ENCODE measurements at regions not wholly inside any gene's neighbourhood (a gene's known extent, or its start where the extent isn't known, plus 50 kb on each side); places are given as distances from the start of the nearest gene placed in this dataset.
A peak's percentile ranks its signal among the peaks of the same experiment; 100 is the strongest.

DNA sequence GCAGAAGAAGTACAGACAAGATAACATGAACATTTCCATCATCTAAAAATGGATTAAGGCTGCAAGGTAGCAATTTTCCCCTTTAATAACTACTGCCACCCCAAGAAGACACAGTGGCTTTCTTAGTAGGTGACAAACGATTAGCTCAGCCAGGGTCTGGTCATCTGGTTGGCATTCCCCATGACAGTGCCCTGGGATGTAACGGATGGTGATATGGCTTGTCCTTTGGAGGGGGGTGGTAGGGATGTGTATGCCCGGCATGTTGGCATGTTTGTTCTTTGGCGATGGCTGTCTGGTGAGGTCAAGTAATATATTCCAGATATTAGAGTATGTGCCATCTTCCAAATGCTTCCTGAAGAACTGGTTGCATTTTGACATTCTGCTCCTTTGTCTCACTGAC lies 135.6 kb upstream of the ZNF536 start:
- TF ChIP-seq, protein P1, sequence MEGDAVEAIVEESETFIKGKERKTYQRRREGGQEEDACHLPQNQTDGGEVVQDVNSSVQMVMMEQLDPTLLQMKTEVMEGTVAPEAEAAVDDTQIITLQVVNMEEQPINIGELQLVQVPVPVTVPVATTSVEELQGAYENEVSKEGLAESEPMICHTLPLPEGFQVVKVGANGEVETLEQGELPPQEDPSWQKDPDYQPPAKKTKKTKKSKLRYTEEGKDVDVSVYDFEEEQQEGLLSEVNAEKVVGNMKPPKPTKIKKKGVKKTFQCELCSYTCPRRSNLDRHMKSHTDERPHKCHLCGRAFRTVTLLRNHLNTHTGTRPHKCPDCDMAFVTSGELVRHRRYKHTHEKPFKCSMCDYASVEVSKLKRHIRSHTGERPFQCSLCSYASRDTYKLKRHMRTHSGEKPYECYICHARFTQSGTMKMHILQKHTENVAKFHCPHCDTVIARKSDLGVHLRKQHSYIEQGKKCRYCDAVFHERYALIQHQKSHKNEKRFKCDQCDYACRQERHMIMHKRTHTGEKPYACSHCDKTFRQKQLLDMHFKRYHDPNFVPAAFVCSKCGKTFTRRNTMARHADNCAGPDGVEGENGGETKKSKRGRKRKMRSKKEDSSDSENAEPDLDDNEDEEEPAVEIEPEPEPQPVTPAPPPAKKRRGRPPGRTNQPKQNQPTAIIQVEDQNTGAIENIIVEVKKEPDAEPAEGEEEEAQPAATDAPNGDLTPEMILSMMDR (IDR thresholded peaks at IDR 0.05; ENCODE audit: poor library complexity): no peak
- TF ChIP-seq EZH2 (IDR thresholded peaks at IDR 0.05; ENCODE audit: borderline replicate concordance): no peak
- TF ChIP-seq EZH2phosphoT487 (IDR thresholded peaks at IDR 0.05; ENCODE audit: low read depth, severe bottlenecking, unreplicated experiment): no peak
- Histone ChIP-seq H3K9me2 (replicated peaks; ENCODE audit: insufficient read depth) (no peaks in the 10 kb centered on the region), H3K27me3 (peaks cover 35% of the 10 kb centered on the region)

DNA sequence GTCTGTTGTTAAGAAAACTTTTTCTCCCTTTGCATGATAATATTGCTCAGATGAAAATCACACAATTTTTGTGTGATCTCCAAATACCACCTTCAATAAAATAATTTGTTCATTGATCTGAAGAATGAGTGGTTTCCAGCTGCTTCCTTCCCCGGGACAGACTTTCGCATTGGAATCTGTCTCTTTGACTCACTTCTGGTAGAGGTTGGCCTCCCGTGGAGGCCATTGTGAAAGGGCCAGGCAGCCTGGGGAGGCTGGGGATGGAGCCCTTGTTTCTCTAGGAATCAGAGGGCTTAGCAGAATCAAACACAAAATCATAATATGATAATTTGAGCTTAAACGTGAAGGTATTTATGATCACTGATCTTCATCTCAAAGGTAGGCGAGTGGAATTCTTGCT lies 135.0 kb upstream of the ZNF536 start:
- TF ChIP-seq, protein P1 (IDR thresholded peaks at IDR 0.05; ENCODE audit: poor library complexity): no peak
- TF ChIP-seq EZH2phosphoT487 (IDR thresholded peaks at IDR 0.05; ENCODE audit: low read depth, severe bottlenecking, unreplicated experiment) (no peak), EZH2 (IDR thresholded peaks at IDR 0.05; ENCODE audit: borderline replicate concordance) (no peak)
- Histone ChIP-seq H4K20me1 (ENCODE audit: insufficient read depth, poor library complexity, severe bottlenecking) (no peaks in the 10 kb centered on the region), H3K9me2 (replicated peaks; ENCODE audit: insufficient read depth) (no peaks in the 10 kb centered on the region), H3K9me3 (ENCODE audit: low read depth) (no peaks in the 10 kb centered on the region), H3K27ac (no peak overlapping the region), H3K4me2 (no peak overlapping the region), H3K79me2 (no peaks in the 10 kb centered on the region), H3K36me3 (replicated peaks; ENCODE audit: insufficient read depth, low read depth) (no peaks in the 10 kb centered on the region), H3K27me3 (peaks cover 29% of the 10 kb centered on the region), H2AFZ (no peak overlapping the region), H3K4me3 (no peak overlapping the region), H3K4me1 (ENCODE audit: insufficient read depth) (no peaks in the 10 kb centered on the region)
- DNase-seq (ENCODE audit: low spot score): no peak
- 76% methylated on average over 5 of the region's 5 CpGs for WGBS (ENCODE audit: low lambda C conversion rate, missing lambda C conversion rate)

More for the DNA sequence above, 135.6 kb upstream of the ZNF536 start:
- no peaks in the 10 kb centered on the region for H4K20me1 ChIP-seq (ENCODE audit: insufficient read depth, poor library complexity, severe bottlenecking)
- no peak overlapping the region for H3K4me3 ChIP-seq
- H3K36me3 ChIP-seq (replicated peaks; ENCODE audit: insufficient read depth, low read depth): no peaks in the 10 kb centered on the region
- no peak overlapping the region for H2AFZ ChIP-seq
- 88% methylated on average over 4 of the region's 4 CpGs for WGBS (ENCODE audit: low lambda C conversion rate, missing lambda C conversion rate)
- no peaks in the 10 kb centered on the region for H3K4me1 ChIP-seq (ENCODE audit: insufficient read depth)
- H3K79me2 ChIP-seq: peaks cover 1% of the 10 kb centered on the region
- DNase-seq (ENCODE audit: low spot score): no peak
- no peak overlapping the region for H3K27ac ChIP-seq
- H3K9me3 ChIP-seq (ENCODE audit: low read depth): no peaks in the 10 kb centered on the region
- peak overlapping the region; percentile 27 for H3K4me2 ChIP-seq

DNA sequence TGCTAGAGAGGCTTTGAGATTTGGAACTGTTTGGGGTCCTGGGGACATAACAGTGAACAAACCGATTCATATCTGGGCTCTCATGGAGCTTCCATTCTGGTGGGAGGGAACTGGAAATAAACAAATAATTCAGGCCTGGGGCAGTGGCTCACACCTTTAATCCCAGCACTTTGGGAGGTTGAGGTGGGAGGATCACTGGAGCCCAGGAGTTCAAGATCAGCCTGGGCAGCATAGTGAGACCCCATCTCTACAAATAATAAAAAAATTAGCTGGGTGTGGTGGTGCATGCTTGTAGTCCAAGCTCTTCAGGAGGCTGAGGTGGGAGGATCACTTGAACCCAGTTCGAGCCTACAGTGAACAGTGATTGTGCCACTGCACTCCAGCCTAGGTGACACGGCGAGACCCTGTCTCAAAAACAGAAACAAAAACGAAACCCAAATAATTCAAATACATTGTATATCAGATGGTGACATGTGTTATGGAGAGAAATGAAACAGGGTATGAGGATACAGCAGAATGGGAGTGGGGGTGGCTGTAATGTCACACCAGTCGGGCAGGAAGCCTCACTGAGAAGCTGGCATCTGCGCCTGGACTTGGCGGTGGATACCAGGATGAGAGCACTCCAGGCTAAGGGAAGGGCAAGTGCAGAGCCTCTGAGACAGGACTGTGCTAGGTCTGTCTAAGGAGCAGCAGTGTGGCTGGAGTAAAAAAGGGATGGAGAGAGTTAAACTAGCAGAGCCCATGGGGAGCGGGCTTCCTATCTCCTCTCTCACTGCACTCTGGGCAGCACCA lies 131.1 kb upstream of the ZNF536 start:
- Histone ChIP-seq H3K36me3 (replicated peaks; ENCODE audit: insufficient read depth, low read depth) (no peaks in the 10 kb centered on the region), H3K4me1 (ENCODE audit: insufficient read depth) (no peaks in the 10 kb centered on the region), H3K9me2 (replicated peaks; ENCODE audit: insufficient read depth) (no peaks in the 10 kb centered on the region), H3K27me3 (peaks cover 17% of the 10 kb centered on the region), H3K4me3 (no peak overlapping the region), H4K20me1 (ENCODE audit: insufficient read depth, poor library complexity, severe bottlenecking) (no peaks in the 10 kb centered on the region), H2AFZ (no peak overlapping the region), H3K9me3 (ENCODE audit: low read depth) (no peaks in the 10 kb centered on the region), H3K79me2 (no peaks in the 10 kb centered on the region), H3K27ac (no peak overlapping the region), H3K4me2 (no peak overlapping the region)
- no peak for DNase-seq (ENCODE audit: low spot score)
- TF ChIP-seq, protein P1 (IDR thresholded peaks at IDR 0.05; ENCODE audit: poor library complexity): no peak
- TF ChIP-seq EZH2phosphoT487 (IDR thresholded peaks at IDR 0.05; ENCODE audit: low read depth, severe bottlenecking, unreplicated experiment) (no peak), EZH2 (IDR thresholded peaks at IDR 0.05; ENCODE audit: borderline replicate concordance) (no peak)
- WGBS (ENCODE audit: low lambda C conversion rate, missing lambda C conversion rate): 93% methylated on average over 9 of the region's 9 CpGs
